Astrocyte of the spinal cord (primary cell): ENCODE measurements at regions not wholly inside any gene's neighbourhood (a gene's known extent, or its start where the extent isn't known, plus 50 kb on each side); places are given as distances from the start of the nearest gene placed in this dataset.

Experiments used
- DNase-seq: peaks from one replicate; pipeline ENCODE4 v3.0.0; 2011; ENCODE audit warnings: low read depth, low spot score
- H3K4me3 ChIP-seq: 2 replicates; pipeline ENCODE4 v1.5.1; 2011; ENCODE audit warnings: low read depth, mild to moderate bottlenecking, low read length, moderate library complexity
- in situ Hi-C: cut with HindIII; loops from 2 replicates; pipeline ENCODE4 v1.10.0; 2017; ENCODE audit warnings: low sequenced_read_pairs
- TF ChIP-seq, protein P1 (sequence below): IDR thresholded peaks from 2 replicates; pipeline ENCODE4 v1.5.1; 2012; ENCODE audit warnings: low read depth, mild to moderate bottlenecking, low read length, inconsistent platforms

DNA sequence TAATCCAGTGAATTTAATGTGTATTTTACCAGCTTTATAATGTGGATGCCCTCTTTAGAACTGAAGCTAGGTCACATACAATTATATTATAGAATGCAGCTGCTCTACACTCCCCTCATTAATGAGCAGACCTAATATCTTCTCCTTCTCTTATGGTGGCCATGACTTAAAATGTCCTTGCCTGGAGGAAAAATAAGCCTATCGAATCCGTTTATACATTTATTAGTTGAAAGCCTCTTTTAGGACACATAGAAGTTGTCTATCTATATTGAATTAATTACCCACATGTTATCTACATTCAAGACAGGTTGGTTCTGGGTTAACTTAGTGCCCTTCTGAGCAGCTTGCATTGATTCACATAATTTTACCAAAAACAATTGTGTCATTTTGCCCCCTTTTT lies 1716.8 kb downstream of the HACE1 start:
- TF ChIP-seq, protein P1, sequence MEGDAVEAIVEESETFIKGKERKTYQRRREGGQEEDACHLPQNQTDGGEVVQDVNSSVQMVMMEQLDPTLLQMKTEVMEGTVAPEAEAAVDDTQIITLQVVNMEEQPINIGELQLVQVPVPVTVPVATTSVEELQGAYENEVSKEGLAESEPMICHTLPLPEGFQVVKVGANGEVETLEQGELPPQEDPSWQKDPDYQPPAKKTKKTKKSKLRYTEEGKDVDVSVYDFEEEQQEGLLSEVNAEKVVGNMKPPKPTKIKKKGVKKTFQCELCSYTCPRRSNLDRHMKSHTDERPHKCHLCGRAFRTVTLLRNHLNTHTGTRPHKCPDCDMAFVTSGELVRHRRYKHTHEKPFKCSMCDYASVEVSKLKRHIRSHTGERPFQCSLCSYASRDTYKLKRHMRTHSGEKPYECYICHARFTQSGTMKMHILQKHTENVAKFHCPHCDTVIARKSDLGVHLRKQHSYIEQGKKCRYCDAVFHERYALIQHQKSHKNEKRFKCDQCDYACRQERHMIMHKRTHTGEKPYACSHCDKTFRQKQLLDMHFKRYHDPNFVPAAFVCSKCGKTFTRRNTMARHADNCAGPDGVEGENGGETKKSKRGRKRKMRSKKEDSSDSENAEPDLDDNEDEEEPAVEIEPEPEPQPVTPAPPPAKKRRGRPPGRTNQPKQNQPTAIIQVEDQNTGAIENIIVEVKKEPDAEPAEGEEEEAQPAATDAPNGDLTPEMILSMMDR: no peak
- DNase-seq: no peak
- in situ Hi-C loops: no loop called here
- no peak overlapping the region for H3K4me3 ChIP-seq

DNA sequence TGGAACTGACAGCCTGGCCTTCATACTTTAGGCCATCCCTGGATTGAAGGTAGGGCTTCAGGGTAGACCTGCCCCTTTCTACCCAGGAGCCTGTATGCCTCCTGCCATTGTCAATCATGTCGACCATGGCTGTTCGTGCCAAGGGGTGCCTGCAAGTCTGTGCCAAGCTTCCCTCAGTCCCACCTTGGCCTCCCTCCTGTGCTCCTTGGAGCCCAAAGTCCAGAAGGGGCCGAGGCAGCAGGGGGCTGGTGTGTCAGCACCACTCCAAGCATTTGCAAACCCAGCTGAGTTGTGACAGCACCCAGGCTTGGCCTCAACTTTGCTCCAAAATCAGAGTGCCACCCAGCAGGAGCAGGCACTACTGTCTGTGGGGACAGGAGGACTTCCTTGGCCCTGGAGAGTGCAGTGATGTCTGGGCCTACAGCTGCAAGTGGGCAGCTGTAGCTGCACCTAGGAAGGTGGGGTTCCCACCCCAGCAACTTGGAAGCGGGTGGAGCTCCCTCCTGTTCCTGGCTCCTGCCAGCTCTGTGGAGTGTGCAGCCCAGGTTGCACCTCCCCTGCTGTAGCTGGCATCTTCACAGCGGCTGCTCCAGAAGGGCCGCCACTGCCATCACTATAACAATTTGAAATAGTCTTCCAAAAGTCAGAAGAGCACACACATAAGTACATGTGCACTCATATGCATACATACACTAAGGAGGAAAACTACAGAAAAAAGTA lies 1719.3 kb downstream of the HACE1 start:
- TF ChIP-seq, protein P1: no peak
- in situ Hi-C loops: no loop called here
- H3K4me3 ChIP-seq: no peak overlapping the region
- no peak for DNase-seq

DNA sequence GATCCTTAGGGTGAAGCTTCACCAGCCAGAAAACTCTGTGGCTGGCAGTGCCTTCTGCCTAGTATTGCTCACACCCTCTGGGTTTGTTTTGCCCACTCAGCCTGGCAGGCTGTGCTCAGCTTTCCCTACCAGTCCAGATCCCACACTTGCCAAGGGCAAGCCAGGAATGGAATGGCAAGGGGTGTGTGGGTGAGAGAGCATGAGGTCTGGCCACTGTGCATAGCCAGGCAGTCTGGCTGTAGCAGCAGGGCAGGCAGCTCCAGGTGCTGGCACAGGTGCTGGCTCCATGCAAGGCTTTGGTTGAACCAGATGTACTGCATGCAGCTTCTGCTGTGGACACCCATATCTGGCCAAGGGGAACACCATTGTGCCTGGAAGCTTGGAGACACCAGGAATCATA lies 1720.3 kb downstream of the HACE1 start:
- TF ChIP-seq, protein P1: no peak
- in situ Hi-C loops: no loop called here
- no peak overlapping the region for H3K4me3 ChIP-seq
- no peak for DNase-seq

DNA sequence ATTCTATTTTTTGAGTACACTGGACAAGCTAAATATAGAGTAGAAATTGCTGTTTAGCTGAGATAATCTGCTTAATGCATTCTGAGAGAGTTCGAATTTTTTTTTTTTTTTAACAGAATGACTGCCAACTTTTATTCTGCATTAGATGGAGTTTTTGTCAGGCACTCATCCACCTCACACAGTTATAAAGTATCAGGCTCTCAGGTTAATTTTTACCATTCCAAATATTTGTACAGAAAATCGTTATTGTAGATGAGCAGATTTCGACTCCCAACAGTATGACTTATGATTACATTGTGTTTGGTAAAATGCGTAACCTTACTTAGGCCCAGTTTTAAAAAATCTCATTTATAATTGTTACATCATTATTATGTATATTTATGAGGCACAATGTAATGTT lies 1731.0 kb downstream of the GRIK2 start:
- DNase-seq: no peak
- TF ChIP-seq, protein P1: no peak
- in situ Hi-C loops: no loop called here
- no peak overlapping the region for H3K4me3 ChIP-seq

DNA sequence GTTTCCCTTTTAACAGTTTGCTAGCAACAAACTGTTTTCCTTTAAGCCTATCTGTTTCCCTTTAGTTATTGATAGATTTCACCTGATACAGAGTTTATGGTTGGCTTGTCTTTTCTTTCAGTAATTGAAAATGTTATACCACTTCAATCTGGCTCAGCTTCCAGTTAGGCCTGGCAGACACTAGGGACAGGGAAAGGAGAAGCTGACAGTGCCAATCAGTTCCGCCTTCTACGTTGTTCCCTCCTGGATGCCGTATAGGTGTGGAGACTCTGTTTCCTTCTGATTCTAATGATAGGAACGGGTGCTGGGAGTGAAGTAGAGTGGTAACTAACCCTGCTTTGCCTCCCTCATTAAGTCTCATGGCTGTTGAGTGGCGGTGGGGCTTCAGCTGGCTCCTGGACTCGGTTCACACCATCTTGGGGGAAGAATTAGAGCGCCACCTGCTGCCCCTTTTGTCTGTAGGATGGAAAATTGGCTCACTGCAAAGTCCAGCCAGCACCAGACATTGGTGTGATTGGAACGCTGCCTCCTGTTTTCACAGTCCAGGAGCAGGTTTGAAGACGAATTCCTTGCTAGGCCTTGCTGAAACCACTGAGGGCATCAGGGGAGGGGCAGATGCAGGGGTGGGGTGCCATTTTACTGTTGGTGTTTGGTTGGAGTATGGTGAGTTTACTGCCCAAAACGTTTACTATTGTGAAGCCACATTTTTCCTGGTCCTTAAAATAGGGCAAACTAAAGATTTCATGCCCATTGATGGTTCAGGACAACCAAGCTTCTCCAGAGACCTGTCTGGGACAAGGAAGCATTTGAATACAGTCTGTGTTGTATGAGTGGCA lies 1729.5 kb downstream of the GRIK2 start:
- TF ChIP-seq, protein P1: peak; percentile 67
- DNase-seq: peak; percentile 58
- no peak overlapping the region for H3K4me3 ChIP-seq
- in situ Hi-C loops: no loop called here

DNA sequence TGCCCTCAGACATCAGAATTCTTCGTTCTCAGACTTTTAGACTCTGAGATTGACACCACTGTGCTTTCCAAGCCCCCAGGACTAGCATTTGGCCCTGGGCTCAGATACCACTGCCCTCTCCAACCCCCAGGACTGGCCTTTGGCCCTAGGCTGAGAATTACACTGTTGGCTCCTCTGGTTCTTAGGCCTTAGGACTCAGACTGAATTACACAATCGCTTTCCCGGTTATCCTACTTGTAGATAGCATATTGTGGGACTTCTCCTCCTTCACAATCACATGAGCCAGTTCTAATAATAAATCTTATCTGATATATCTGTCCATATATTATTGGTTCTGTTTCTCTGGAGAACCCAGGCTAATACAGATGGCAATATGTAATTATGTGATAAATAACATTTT lies 1725.5 kb downstream of the GRIK2 start:
- in situ Hi-C loops: no loop called here
- DNase-seq: no peak
- TF ChIP-seq, protein P1: no peak
- no peak overlapping the region for H3K4me3 ChIP-seq
